CD4-positive, alpha-beta T cell treated with Interleukin-4 for 4 hours (primary cell): ENCODE measurements at regions not wholly inside any gene's neighbourhood (a gene's known extent, or its start where the extent isn't known, plus 50 kb on each side); places are given as distances from the start of the nearest gene placed in this dataset.

Experiments
- DNase-seq: peaks from one replicate; pipeline ENCODE4 v3.0.0-alpha.2; 2020

- DNase-seq: peak; percentile 7
Measured at GRCh38 chr14:71855399-71856036, 76.7 kb upstream of the RGS6 start.

- DNase-seq: no peak
Measured at GRCh38 chr14:71856199-71856919, 75.9 kb upstream of the RGS6 start.

- DNase-seq: no peak
Measured at GRCh38 chr14:71863049-71863448, 69.2 kb upstream of the RGS6 start.

- DNase-seq: no peak
Measured at GRCh38 chr14:71863766-71864165, 68.5 kb upstream of the RGS6 start.
